ENCODE measurements at regions not wholly inside any gene's neighbourhood (a gene's known extent, or its start where the extent isn't known, plus 50 kb on each side); places are given as distances from the start of the nearest gene placed in this dataset.

- DNase-seq (ENCODE audit: low spot score) = no peak
Measured at GRCh38 chr2:16890081-16890480, 224.4 kb upstream of the CYRIA start.

- no peak for DNase-seq (ENCODE audit: low spot score)
Measured at GRCh38 chr2:16885027-16885426, 219.4 kb upstream of the CYRIA start.

- no peak for DNase-seq (ENCODE audit: low spot score)
Measured at GRCh38 chr2:16882706-16883105, 217.1 kb upstream of the CYRIA start.

- DNase-seq (ENCODE audit: low spot score) = no peak
Measured at GRCh38 chr2:16881122-16881521, 215.5 kb upstream of the CYRIA start.

- no peak for DNase-seq (ENCODE audit: low spot score)
Measured at GRCh38 chr2:16871411-16871810, 205.8 kb upstream of the CYRIA start.

GRCh38 chr2:16870491-16871076, 204.9 kb upstream of the CYRIA start:
- DNase-seq (ENCODE audit: low spot score) = no peak

- DNase-seq (ENCODE audit: low spot score) = no peak
Measured at GRCh38 chr2:16869711-16870110, 204.1 kb upstream of the CYRIA start.

- no peak for DNase-seq (ENCODE audit: low spot score)
Measured at GRCh38 chr2:16862471-16862870, 196.8 kb upstream of the CYRIA start.

- no peak for DNase-seq (ENCODE audit: low spot score)
Measured at GRCh38 chr2:16861530-16861929, 195.9 kb upstream of the CYRIA start.

- DNase-seq (ENCODE audit: low spot score) = no peak
Measured at GRCh38 chr2:16861111-16861510, 195.5 kb upstream of the CYRIA start.

- DNase-seq (ENCODE audit: low spot score) = no peak
Measured at GRCh38 chr2:16860627-16861026, 195.0 kb upstream of the CYRIA start.

GRCh38 chr2:16855183-16855582, 189.5 kb upstream of the CYRIA start:
- DNase-seq (ENCODE audit: low spot score) = no peak

- DNase-seq (ENCODE audit: low spot score) = no peak
Measured at GRCh38 chr2:16853088-16853487, 187.5 kb upstream of the CYRIA start.

- no peak for DNase-seq (ENCODE audit: low spot score)
Measured at GRCh38 chr2:16852651-16853050, 187.0 kb upstream of the CYRIA start.

- no peak for DNase-seq (ENCODE audit: low spot score)
Measured at GRCh38 chr2:16851126-16851525, 185.5 kb upstream of the CYRIA start.

GRCh38 chr2:16840496-16841172, 175.0 kb upstream of the CYRIA start:
- no peak for DNase-seq (ENCODE audit: low spot score)

GRCh38 chr2:16832910-16833309, 167.3 kb upstream of the CYRIA start:
- DNase-seq (ENCODE audit: low spot score) = no peak

GRCh38 chr2:16828828-16829160, 163.2 kb upstream of the CYRIA start:
- DNase-seq (ENCODE audit: low spot score) = no peak

- no peak for DNase-seq (ENCODE audit: low spot score)
Measured at GRCh38 chr2:16828044-16828827, 162.6 kb upstream of the CYRIA start.

- DNase-seq (ENCODE audit: low spot score) = no peak
Measured at GRCh38 chr2:16824472-16824871, 158.8 kb upstream of the CYRIA start.

- DNase-seq (ENCODE audit: low spot score) = no peak
Measured at GRCh38 chr2:16821692-16822091, 156.1 kb upstream of the CYRIA start.

- DNase-seq (ENCODE audit: low spot score) = no peak
Measured at GRCh38 chr2:16818203-16818556, 152.5 kb upstream of the CYRIA start.

Data from GM03348 (cell line).